HepG2 (cell line): ENCODE measurements at regions not wholly inside any gene's neighbourhood (a gene's known extent, or its start where the extent isn't known, plus 50 kb on each side); places are given as distances from the start of the nearest gene placed in this dataset.

Source experiments
- SNAPC4 ChIP-seq: sonication (generic); formaldehyde crosslinking; IDR thresholded peaks from 2 replicates; pipeline ENCODE4 v1.4.0; 2020; ENCODE audit warnings: mild to moderate bottlenecking, missing genetic modification reagents
- THAP8 ChIP-seq: sonication (generic); formaldehyde crosslinking; IDR thresholded peaks from 2 replicates; pipeline ENCODE4 v1.5.1; 2020; ENCODE audit warnings: missing genetic modification reagents, mild to moderate bottlenecking, borderline replicate concordance
- ZNF687 ChIP-seq: sonication (generic); formaldehyde crosslinking; IDR thresholded peaks from 2 replicates; pipeline ENCODE4 v1.5.1; 2020; ENCODE audit warnings: mild to moderate bottlenecking, missing genetic modification reagents, moderate library complexity

- TF ChIP-seq ZNF687 (no peak), SNAPC4 (CRISPR knock-in tag) (no peak), THAP8 (CRISPR knock-in tag) (no peak)
Observed at GRCh38 chr18:41540237-41540871, 414.7 kb upstream of the PIK3C3 start (continued).
